ENCODE measurements at regions not wholly inside any gene's neighbourhood (a gene's known extent, or its start where the extent isn't known, plus 50 kb on each side); places are given as distances from the start of the nearest gene placed in this dataset.

GRCh38 chr15:69787791-69788190, 309.9 kb downstream of the TLE3 start:
- no peak overlapping the region for H3K4me2 ChIP-seq (ENCODE audit: low read depth, low read length, poor library complexity, severe bottlenecking)
- no peaks in the 10 kb centered on the region for H3K4me1 ChIP-seq (ENCODE audit: insufficient read depth, low read length, poor library complexity, severe bottlenecking)
- H4K20me1 ChIP-seq (ENCODE audit: insufficient read depth, low read length, poor library complexity, severe bottlenecking) = no peaks in the 10 kb centered on the region
- no peak overlapping the region for H3K9ac ChIP-seq (ENCODE audit: low read depth, low read length, poor library complexity, severe bottlenecking)
- H3K27me3 ChIP-seq (ENCODE audit: insufficient read depth, low read length, poor library complexity, severe bottlenecking) = no peaks in the 10 kb centered on the region
- no peak for TF ChIP-seq EZH2phosphoT487 (IDR thresholded peaks at IDR 0.05; ENCODE audit: borderline replicate concordance)
- H3K36me3 ChIP-seq (ENCODE audit: insufficient read depth, low read length) = no peaks in the 10 kb centered on the region
- H3K79me2 ChIP-seq (ENCODE audit: insufficient read depth, low read length) = no peaks in the 10 kb centered on the region
- H3K4me3 ChIP-seq (ENCODE audit: low read length, poor library complexity, severe bottlenecking) = no peak overlapping the region
- H3F3A ChIP-seq (ENCODE audit: low read depth) = no peaks in the 10 kb centered on the region
- H3K9me2 ChIP-seq (replicated peaks; ENCODE audit: low read depth, low read length) = no peaks in the 10 kb centered on the region
- H3K9me3 ChIP-seq (ENCODE audit: insufficient read depth, low read depth, low read length) = no peaks in the 10 kb centered on the region
- H2AFZ ChIP-seq (ENCODE audit: low read length) = no peak overlapping the region

DNA sequence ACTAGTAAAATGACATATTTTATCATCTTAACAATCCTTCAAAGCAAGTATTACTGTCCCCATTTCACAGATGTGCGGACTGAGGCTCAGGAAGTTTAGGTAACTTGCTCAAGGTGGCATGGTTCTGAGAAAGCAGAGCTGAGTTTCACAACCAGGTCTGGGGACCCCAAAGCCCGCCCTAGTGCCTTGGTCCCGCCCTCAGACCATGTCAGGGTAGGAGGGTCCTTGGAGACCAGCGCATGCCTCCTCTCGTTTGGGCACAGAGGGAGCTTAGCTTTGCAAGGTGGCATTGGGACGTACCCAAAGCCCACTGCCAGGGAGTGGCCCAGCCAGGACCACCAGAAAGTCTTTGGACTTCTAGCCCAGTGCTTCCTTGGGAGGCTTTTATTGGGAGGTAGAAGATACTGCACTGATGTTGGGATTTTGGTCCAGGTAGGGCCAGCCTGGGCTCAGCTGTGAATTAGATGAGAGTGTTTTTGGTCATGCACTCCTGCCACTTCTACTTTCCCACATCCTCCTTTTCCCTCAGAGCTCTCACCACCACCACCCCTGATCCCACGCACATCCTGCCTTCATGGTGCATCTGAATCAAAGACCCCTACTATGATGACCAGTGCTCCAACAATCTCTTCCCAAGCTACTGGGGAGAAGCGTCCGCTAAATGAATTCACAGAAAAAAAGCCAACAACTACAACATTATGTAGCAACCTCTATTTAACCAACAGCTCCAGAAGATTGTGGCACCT, 307.9 kb downstream of the TLE3 start:
- TF ChIP-seq CTCF (conservative IDR thresholded peaks at IDR 0.05; ENCODE audit: low read length) (no peak), EZH2phosphoT487 (IDR thresholded peaks at IDR 0.05; ENCODE audit: borderline replicate concordance) (no peak)
- H4K20me1 ChIP-seq (ENCODE audit: insufficient read depth, low read length, poor library complexity, severe bottlenecking) = no peaks in the 10 kb centered on the region
- no peaks in the 10 kb centered on the region for H3K4me1 ChIP-seq (ENCODE audit: insufficient read depth, low read length, poor library complexity, severe bottlenecking)
- H3K4me2 ChIP-seq (ENCODE audit: low read depth, low read length, poor library complexity, severe bottlenecking) = no peak overlapping the region
- H2AFZ ChIP-seq (ENCODE audit: low read length) = no peak overlapping the region
- H3K4me3 ChIP-seq (ENCODE audit: low read length, poor library complexity, severe bottlenecking) = no peak overlapping the region
- no peaks in the 10 kb centered on the region for H3F3A ChIP-seq (ENCODE audit: low read depth)
- no peaks in the 10 kb centered on the region for H3K36me3 ChIP-seq (ENCODE audit: insufficient read depth, low read length)
- no peaks in the 10 kb centered on the region for H3K79me2 ChIP-seq (ENCODE audit: insufficient read depth, low read length)
- H3K9me3 ChIP-seq (ENCODE audit: insufficient read depth, low read depth, low read length) = no peaks in the 10 kb centered on the region
- no peak overlapping the region for H3K9ac ChIP-seq (ENCODE audit: low read depth, low read length, poor library complexity, severe bottlenecking)
- no peaks in the 10 kb centered on the region for H3K27me3 ChIP-seq (ENCODE audit: insufficient read depth, low read length, poor library complexity, severe bottlenecking)
- no peaks in the 10 kb centered on the region for H3K9me2 ChIP-seq (replicated peaks; ENCODE audit: low read depth, low read length)

DNA sequence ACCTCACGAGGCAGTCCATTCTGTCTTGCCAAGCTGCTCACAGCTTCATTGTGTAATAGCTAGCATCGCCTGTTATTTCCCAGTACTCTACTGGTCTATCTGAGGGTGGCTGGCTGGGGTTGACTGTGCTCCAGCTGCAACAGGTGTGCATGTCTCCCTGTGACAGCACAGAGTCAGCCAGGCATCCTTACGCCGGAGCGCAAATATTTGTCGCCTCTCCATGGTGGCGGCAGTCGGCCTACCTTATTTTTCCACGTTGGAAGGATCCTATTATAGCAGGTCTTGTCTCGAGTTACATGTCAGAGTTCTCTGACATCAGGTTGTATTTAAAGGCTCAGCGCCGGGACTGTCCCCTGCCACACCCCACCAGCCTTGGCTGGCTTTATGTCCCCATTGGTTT, 307.1 kb downstream of the TLE3 start:
- Histone ChIP-seq H3K36me3 (ENCODE audit: insufficient read depth, low read length) (no peaks in the 10 kb centered on the region), H3K9ac (ENCODE audit: low read depth, low read length, poor library complexity, severe bottlenecking) (no peak overlapping the region), H3F3A (ENCODE audit: low read depth) (no peaks in the 10 kb centered on the region), H3K79me2 (ENCODE audit: insufficient read depth, low read length) (no peaks in the 10 kb centered on the region), H3K27me3 (ENCODE audit: insufficient read depth, low read length, poor library complexity, severe bottlenecking) (no peaks in the 10 kb centered on the region), H3K4me1 (ENCODE audit: insufficient read depth, low read length, poor library complexity, severe bottlenecking) (no peaks in the 10 kb centered on the region), H3K9me2 (replicated peaks; ENCODE audit: low read depth, low read length) (no peaks in the 10 kb centered on the region), H3K4me3 (ENCODE audit: low read length, poor library complexity, severe bottlenecking) (no peak overlapping the region), H3K9me3 (ENCODE audit: insufficient read depth, low read depth, low read length) (no peaks in the 10 kb centered on the region), H3K4me2 (ENCODE audit: low read depth, low read length, poor library complexity, severe bottlenecking) (no peak overlapping the region), H2AFZ (ENCODE audit: low read length) (no peak overlapping the region), H4K20me1 (ENCODE audit: insufficient read depth, low read length, poor library complexity, severe bottlenecking) (no peaks in the 10 kb centered on the region)
- TF ChIP-seq EZH2phosphoT487 (IDR thresholded peaks at IDR 0.05; ENCODE audit: borderline replicate concordance) (no peak), CTCF (conservative IDR thresholded peaks at IDR 0.05; ENCODE audit: low read length) (no peak)

DNA sequence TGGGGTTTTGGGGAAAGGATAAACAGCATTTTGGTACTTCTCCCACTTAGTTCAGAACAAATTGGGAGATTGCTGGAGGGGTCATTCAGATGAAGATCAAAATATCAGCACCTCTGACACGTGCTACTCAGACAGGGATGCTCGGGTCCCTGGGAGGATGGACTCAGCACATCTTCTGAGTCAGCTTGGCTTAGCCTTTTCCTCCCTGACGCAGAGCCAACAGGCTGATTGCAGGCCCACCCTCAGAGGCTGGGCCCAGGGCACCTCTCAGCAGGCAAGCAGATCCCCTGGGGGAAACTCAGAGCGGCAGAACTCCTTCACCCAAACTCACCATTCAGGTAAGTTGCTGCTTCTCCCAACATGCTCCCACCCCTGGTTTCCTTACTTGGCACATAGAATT, 304.9 kb downstream of the TLE3 start:
- no peak for TF ChIP-seq CTCF (conservative IDR thresholded peaks at IDR 0.05; ENCODE audit: low read length)
- no peak for TF ChIP-seq EZH2phosphoT487 (IDR thresholded peaks at IDR 0.05; ENCODE audit: borderline replicate concordance)
- Histone ChIP-seq H3K36me3 (ENCODE audit: insufficient read depth, low read length) (no peaks in the 10 kb centered on the region), H3K79me2 (ENCODE audit: insufficient read depth, low read length) (no peaks in the 10 kb centered on the region), H3K4me3 (ENCODE audit: low read length, poor library complexity, severe bottlenecking) (no peak overlapping the region), H3K9ac (ENCODE audit: low read depth, low read length, poor library complexity, severe bottlenecking) (no peak overlapping the region), H3K9me2 (replicated peaks; ENCODE audit: low read depth, low read length) (no peaks in the 10 kb centered on the region), H3K4me2 (ENCODE audit: low read depth, low read length, poor library complexity, severe bottlenecking) (no peak overlapping the region), H3K27me3 (ENCODE audit: insufficient read depth, low read length, poor library complexity, severe bottlenecking) (no peaks in the 10 kb centered on the region), H3F3A (ENCODE audit: low read depth) (no peaks in the 10 kb centered on the region), H3K4me1 (ENCODE audit: insufficient read depth, low read length, poor library complexity, severe bottlenecking) (no peaks in the 10 kb centered on the region), H3K9me3 (ENCODE audit: insufficient read depth, low read depth, low read length) (no peaks in the 10 kb centered on the region), H2AFZ (ENCODE audit: low read length) (no peak overlapping the region), H4K20me1 (ENCODE audit: insufficient read depth, low read length, poor library complexity, severe bottlenecking) (no peaks in the 10 kb centered on the region)

Data from Loucy (cell line).